Upper lobe of left lung (tissue), 4 donors: ENCODE measurements at regions not wholly inside any gene's neighbourhood (a gene's known extent, or its start where the extent isn't known, plus 50 kb on each side); places are given as distances from the start of the nearest gene placed in this dataset.

Experiments used
- CTCF ChIP-seq, 6 experiments: fragments of 450-650 bp in 4 of 6; fragments of 200-600 bp in 2 of 6; sonication (generic) in 2 of 6; IDR thresholded peaks; one replicate each; pipeline ENCODE4 v1.5.1; 2016 to 2019; ENCODE audit warnings: antibody characterized with exemption in 6 of 6
- POLR2AphosphoS5 ChIP-seq, 2 donors: sonication (generic); formaldehyde crosslinking; IDR thresholded peaks; one replicate each; pipeline ENCODE4 v1.5.1; 2017; ENCODE audit warnings: antibody characterized with exemption in 2 of 2

GRCh38 chr10:55631071-55631654 lies 729.9 kb downstream of the ZWINT start:
- peak; percentile 57 to 83 (median 66) for TF ChIP-seq CTCF (IDR thresholded peaks at IDR 0.05)
- no peak for TF ChIP-seq POLR2AphosphoS5 (IDR thresholded peaks at IDR 0.05)
